OCI-LY3 (cell line): ENCODE measurements at regions not wholly inside any gene's neighbourhood (a gene's known extent, or its start where the extent isn't known, plus 50 kb on each side); places are given as distances from the start of the nearest gene placed in this dataset.
"Not testable (repeated sequence)": the region's sequence is repeated elsewhere in the genome, so short reads cannot be mapped to it uniquely, and the experiment has no call there.

Experiments used
- CTCF ChIP-seq: fragments of 200-600, 300-600 bp; sonication (generic); IDR thresholded peaks from 2 replicates; pipeline ENCODE4 v1.5.1; 2014; ENCODE audit warnings: antibody characterized with exemption, low read length, low read depth
- EZH2phosphoT487 ChIP-seq: fragments of 200-600 bp; shearing (Covaris generic); IDR thresholded peaks from 2 replicates; pipeline ENCODE4 v1.6.1; 2018; ENCODE audit warnings: antibody characterized with exemption, mixed run types, low read depth

- not testable (repeated sequence) for TF ChIP-seq EZH2phosphoT487, CTCF
Observed at GRCh38 chr16:16449712-16450237, 70.8 kb downstream of the NPIPA7 start.
